GM12864 (cell line): ENCODE measurements at regions not wholly inside any gene's neighbourhood (a gene's known extent, or its start where the extent isn't known, plus 50 kb on each side); places are given as distances from the start of the nearest gene placed in this dataset.
"Not testable (repeated sequence)": the region's sequence is repeated elsewhere in the genome, so short reads cannot be mapped to it uniquely, and the experiment has no call there.

Source experiments
- DNase-seq: peaks from one replicate; pipeline ENCODE4 v3.0.0-alpha.2; 2011; ENCODE audit warnings: low read depth
- H3K4me3 ChIP-seq: 2 replicates; pipeline ENCODE4 v1.5.1; 2011; ENCODE audit warnings: mild to moderate bottlenecking, low read depth, low read length, control low read depth
- CTCF ChIP-seq: IDR thresholded peaks from 2 replicates; pipeline ENCODE4 v1.5.1; 2011; ENCODE audit warnings: low read depth, mild to moderate bottlenecking, moderate library complexity, low read length, control low read depth, inconsistent platforms; ENCODE audit errors: missing control alignments

GRCh38 chr2:131827481-131828163 is 299.9 kb downstream of the CCDC74A start:
- TF ChIP-seq CTCF: no peak
- DNase-seq: no peak
- no peak overlapping the region for H3K4me3 ChIP-seq

- no peak overlapping the region for H3K4me3 ChIP-seq
- DNase-seq: no peak
- no peak for TF ChIP-seq CTCF
These were observed 300.5 kb downstream of the CCDC74A start for GRCh38 chr2:131828164-131828561.

GRCh38 chr2:131828633-131829455 is 301.2 kb downstream of the CCDC74A start:
- H3K4me3 ChIP-seq, DNase-seq: not testable (repeated sequence)

GRCh38 chr2:131829456-131830241 is 302.0 kb downstream of the CCDC74A start:
- not testable (repeated sequence) for H3K4me3 ChIP-seq, DNase-seq

GRCh38 chr2:131830242-131830945 is 302.7 kb downstream of the CCDC74A start:
- H3K4me3 ChIP-seq, DNase-seq: not testable (repeated sequence)

GRCh38 chr2:131830946-131831310 is 303.2 kb downstream of the CCDC74A start:
- not testable (repeated sequence) for DNase-seq, H3K4me3 ChIP-seq

GRCh38 chr2:131831450-131832208 is 303.9 kb downstream of the CCDC74A start:
- not testable (repeated sequence) for H3K4me3 ChIP-seq, DNase-seq
- TF ChIP-seq CTCF: peak; percentile 35

GRCh38 chr2:131832209-131832780 is 304.6 kb downstream of the CCDC74A start:
- not testable (repeated sequence) for H3K4me3 ChIP-seq, DNase-seq

- not testable (repeated sequence) for H3K4me3 ChIP-seq, DNase-seq
These were observed 305.2 kb downstream of the CCDC74A start for GRCh38 chr2:131832917-131833316.

- not testable (repeated sequence) for DNase-seq, H3K4me3 ChIP-seq
These were observed 305.9 kb downstream of the CCDC74A start for GRCh38 chr2:131833367-131834202.

GRCh38 chr2:131834203-131835020 is 306.7 kb downstream of the CCDC74A start:
- DNase-seq: not testable (repeated sequence)

GRCh38 chr2:131835022-131835421 is 307.3 kb downstream of the CCDC74A start:
- H3K4me3 ChIP-seq, DNase-seq: not testable (repeated sequence)

More at GRCh38 chr2:131834203-131835020, 306.7 kb downstream of the CCDC74A start:
- H3K4me3 ChIP-seq: not testable (repeated sequence)
